ENCODE measurements at regions not wholly inside any gene's neighbourhood (a gene's known extent, or its start where the extent isn't known, plus 50 kb on each side); places are given as distances from the start of the nearest gene placed in this dataset.

DNA sequence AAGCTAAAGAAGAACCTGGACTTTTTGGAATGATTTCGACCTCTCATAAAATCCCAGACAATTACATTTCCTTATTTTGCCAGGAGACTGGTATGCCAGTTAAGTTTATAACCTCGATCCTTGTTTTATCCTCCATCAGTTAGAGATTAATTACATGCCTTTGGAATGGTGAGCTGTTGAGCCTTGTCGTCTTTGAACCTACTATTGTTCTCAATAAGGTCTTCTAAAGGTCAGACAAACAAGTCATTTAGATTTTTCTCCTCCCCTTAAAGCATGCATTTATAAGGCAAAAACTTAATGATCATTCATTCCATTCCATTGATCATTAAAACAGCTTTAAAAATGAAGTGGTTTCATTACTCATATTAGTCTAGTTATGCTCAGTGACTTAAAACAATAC, 304.9 kb downstream of the DOCK8 start:
- H3K79me2 ChIP-seq (ENCODE audit: control insufficient read depth, insufficient read depth, low read length), result no peaks in the 10 kb centered on the region
- no peak for DNase-seq (ENCODE audit: low read depth in 2 of 2)

DNA sequence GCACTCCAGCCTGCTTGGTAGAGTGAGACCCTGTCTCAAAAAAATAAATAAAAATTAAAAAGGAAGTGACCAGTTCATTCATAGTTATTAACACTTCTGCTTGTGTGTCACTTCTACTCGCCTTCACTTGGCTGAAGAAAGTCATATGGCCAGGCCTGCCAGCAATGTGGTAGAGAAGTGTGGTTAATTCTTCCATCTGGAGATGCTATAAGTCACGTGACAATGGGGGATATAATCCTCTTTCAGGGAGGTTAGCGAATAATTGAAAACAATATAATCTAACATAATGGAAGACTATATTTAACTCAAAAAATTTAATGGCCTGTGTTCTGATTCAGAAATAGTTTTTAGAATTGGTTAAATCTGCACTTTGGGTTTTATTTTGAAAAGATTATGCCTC, 305.6 kb downstream of the DOCK8 start:
- Histone ChIP-seq H3K27ac (ENCODE audit: insufficient read depth, low read length) (no peak overlapping the region), H4K20me1 (ENCODE audit: control insufficient read depth, extremely low read depth, insufficient read depth, low read length) (no peaks in the 10 kb centered on the region), H3K79me2 (ENCODE audit: control insufficient read depth, insufficient read depth, low read length) (no peaks in the 10 kb centered on the region), H3K9me3 (ENCODE audit: control insufficient read depth, insufficient read depth, low read depth, low read length) (no peaks in the 10 kb centered on the region), H3K27me3 (ENCODE audit: control insufficient read depth, insufficient read depth, low read length) (no peaks in the 10 kb centered on the region), H3K4me1 (ENCODE audit: control insufficient read depth, extremely low read depth, insufficient read depth, low read length) (no peaks in the 10 kb centered on the region), H3K9ac (ENCODE audit: insufficient read depth, low read length) (no peak overlapping the region), H3K36me3 (ENCODE audit: control insufficient read depth, insufficient read depth, low read length) (no peaks in the 10 kb centered on the region), H3K4me3 (replicated peaks in 1 of 4; ENCODE audit: control extremely low read depth in 1 of 4, insufficient read depth in 1 of 4, low read depth in 3 of 4, low read length in 4 of 4) (no peak overlapping the region), H2AFZ (ENCODE audit: low read length) (no peak overlapping the region), H3K4me2 (ENCODE audit: extremely low read depth, insufficient read depth, low read length) (no peak overlapping the region)
- TF ChIP-seq, protein P1, sequence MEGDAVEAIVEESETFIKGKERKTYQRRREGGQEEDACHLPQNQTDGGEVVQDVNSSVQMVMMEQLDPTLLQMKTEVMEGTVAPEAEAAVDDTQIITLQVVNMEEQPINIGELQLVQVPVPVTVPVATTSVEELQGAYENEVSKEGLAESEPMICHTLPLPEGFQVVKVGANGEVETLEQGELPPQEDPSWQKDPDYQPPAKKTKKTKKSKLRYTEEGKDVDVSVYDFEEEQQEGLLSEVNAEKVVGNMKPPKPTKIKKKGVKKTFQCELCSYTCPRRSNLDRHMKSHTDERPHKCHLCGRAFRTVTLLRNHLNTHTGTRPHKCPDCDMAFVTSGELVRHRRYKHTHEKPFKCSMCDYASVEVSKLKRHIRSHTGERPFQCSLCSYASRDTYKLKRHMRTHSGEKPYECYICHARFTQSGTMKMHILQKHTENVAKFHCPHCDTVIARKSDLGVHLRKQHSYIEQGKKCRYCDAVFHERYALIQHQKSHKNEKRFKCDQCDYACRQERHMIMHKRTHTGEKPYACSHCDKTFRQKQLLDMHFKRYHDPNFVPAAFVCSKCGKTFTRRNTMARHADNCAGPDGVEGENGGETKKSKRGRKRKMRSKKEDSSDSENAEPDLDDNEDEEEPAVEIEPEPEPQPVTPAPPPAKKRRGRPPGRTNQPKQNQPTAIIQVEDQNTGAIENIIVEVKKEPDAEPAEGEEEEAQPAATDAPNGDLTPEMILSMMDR (conservative IDR thresholded peaks at IDR 0.05 in 1 of 2, IDR thresholded peaks at IDR 0.05 in 1 of 2; ENCODE audit: low read depth in 1 of 2, low read length in 2 of 2), result no peak
- no peak for DNase-seq (ENCODE audit: low read depth in 2 of 2)

More for the DNA sequence above, 304.9 kb downstream of the DOCK8 start:
- no peaks in the 10 kb centered on the region for H3K27me3 ChIP-seq (ENCODE audit: control insufficient read depth, insufficient read depth, low read length)
- H3K4me1 ChIP-seq (ENCODE audit: control insufficient read depth, extremely low read depth, insufficient read depth, low read length), result no peaks in the 10 kb centered on the region
- no peaks in the 10 kb centered on the region for H3K9me3 ChIP-seq (ENCODE audit: control insufficient read depth, insufficient read depth, low read depth, low read length)
- H3K9ac ChIP-seq (ENCODE audit: insufficient read depth, low read length), result no peak overlapping the region
- H2AFZ ChIP-seq (ENCODE audit: low read length), result no peak overlapping the region
- TF ChIP-seq, protein P1 (conservative IDR thresholded peaks at IDR 0.05 in 1 of 2, IDR thresholded peaks at IDR 0.05 in 1 of 2; ENCODE audit: low read depth in 1 of 2, low read length in 2 of 2), result no peak
- no peak overlapping the region for H3K4me2 ChIP-seq (ENCODE audit: extremely low read depth, insufficient read depth, low read length)
- no peaks in the 10 kb centered on the region for H4K20me1 ChIP-seq (ENCODE audit: control insufficient read depth, extremely low read depth, insufficient read depth, low read length)
- H3K36me3 ChIP-seq (ENCODE audit: control insufficient read depth, insufficient read depth, low read length), result no peaks in the 10 kb centered on the region
- H3K4me3 ChIP-seq (replicated peaks in 1 of 4; ENCODE audit: control extremely low read depth in 1 of 4, insufficient read depth in 1 of 4, low read depth in 3 of 4, low read length in 4 of 4), result no peak overlapping the region
- H3K27ac ChIP-seq (ENCODE audit: insufficient read depth, low read length), result no peak overlapping the region

DNA sequence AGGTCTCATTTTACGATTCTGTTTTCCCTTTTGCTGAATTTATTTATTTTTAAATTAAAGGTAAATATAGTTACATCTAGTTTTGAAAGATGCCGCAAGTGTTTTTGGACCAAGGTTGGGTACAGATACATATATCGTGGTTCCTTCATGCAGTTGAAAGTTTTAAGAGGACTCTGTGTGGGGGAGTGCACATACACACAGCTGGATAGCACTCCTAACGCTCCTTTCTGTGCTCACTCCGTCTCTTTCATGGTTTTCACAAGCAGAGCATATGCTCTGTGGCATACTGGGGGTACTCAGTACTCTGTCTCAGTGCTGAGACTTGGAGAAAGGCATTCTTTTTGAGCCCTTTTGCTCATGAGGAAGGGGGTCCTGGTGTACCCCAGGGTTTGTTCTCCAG, 307.5 kb downstream of the DOCK8 start:
- Histone ChIP-seq H3K4me2 (ENCODE audit: extremely low read depth, insufficient read depth, low read length) (no peak overlapping the region), H3K9ac (ENCODE audit: insufficient read depth, low read length) (no peak overlapping the region), H3K36me3 (ENCODE audit: control insufficient read depth, insufficient read depth, low read length) (no peaks in the 10 kb centered on the region), H2AFZ (ENCODE audit: low read length) (no peak overlapping the region), H3K27me3 (ENCODE audit: control insufficient read depth, insufficient read depth, low read length) (no peaks in the 10 kb centered on the region), H4K20me1 (ENCODE audit: control insufficient read depth, extremely low read depth, insufficient read depth, low read length) (no peaks in the 10 kb centered on the region), H3K4me1 (ENCODE audit: control insufficient read depth, extremely low read depth, insufficient read depth, low read length) (no peaks in the 10 kb centered on the region), H3K4me3 (replicated peaks in 1 of 4; ENCODE audit: control extremely low read depth in 1 of 4, insufficient read depth in 1 of 4, low read depth in 3 of 4, low read length in 4 of 4) (no peak overlapping the region), H3K9me3 (ENCODE audit: control insufficient read depth, insufficient read depth, low read depth, low read length) (no peaks in the 10 kb centered on the region), H3K27ac (ENCODE audit: insufficient read depth, low read length) (no peak overlapping the region), H3K79me2 (ENCODE audit: control insufficient read depth, insufficient read depth, low read length) (no peaks in the 10 kb centered on the region)
- no peak for DNase-seq (ENCODE audit: low read depth in 2 of 2)
- no peak for TF ChIP-seq EZH2 (IDR thresholded peaks at IDR 0.05; ENCODE audit: low read length, missing control alignments)
- TF ChIP-seq, protein P1 (conservative IDR thresholded peaks at IDR 0.05 in 1 of 2, IDR thresholded peaks at IDR 0.05 in 1 of 2; ENCODE audit: low read depth in 1 of 2, low read length in 2 of 2), result no peak

All from fibroblast of lung (primary cell).